ENCODE measurements at regions not wholly inside any gene's neighbourhood (a gene's known extent, or its start where the extent isn't known, plus 50 kb on each side); places are given as distances from the start of the nearest gene placed in this dataset.

DNA sequence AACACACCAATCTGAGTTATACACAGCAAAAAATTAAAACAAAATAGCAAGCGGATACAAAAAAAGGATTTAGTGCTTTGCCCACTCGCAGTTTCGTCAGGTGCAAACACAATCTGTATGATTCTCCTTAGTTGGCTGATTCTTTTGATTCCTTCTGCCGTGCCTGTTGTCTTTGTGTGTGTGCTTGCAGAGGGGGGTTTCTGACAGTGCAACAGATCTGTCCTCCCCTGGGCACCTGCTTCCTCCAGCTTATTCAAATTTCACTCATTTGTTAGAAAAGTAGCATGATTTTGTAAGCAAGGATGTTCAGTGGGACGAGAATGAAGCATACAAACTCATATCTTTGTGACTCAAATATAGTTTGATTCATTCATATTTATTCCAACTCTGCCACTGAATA lies 74.0 kb upstream of the NEO1 start:
- no peaks in the 10 kb centered on the region for H3K9me3 ChIP-seq (ENCODE audit: low read depth)
- 94% methylated on average over 5 of the region's 5 CpGs for WGBS (ENCODE audit: low lambda C conversion rate, missing lambda C conversion rate)

DNA sequence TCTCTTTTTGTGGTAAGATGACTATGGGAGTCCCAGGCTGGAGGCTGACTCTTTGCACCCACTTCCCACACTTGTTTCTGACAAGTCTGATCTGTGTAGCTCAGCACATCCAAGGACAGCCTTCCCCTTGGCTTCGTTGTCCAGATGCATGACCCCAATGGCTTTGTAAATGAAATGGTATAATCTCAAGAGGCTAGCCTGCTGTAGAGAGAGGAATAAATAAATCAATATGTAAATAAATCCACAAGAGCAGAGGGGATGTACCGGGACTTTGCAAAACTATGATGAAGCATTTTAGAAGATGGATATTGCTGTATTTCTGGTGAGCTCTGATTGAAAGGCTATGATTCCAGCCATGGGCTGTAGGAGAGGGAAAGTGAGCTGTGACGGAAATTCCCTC lies 79.9 kb upstream of the NEO1 start:
- Histone ChIP-seq H2AFZ (no peak overlapping the region), H3K9me3 (ENCODE audit: low read depth) (no peaks in the 10 kb centered on the region), H3K36me3 (replicated peaks; ENCODE audit: insufficient read depth, low read depth) (no peaks in the 10 kb centered on the region), H3K27ac (no peak overlapping the region), H3K4me2 (no peak overlapping the region), H3K4me3 (no peak overlapping the region), H3K79me2 (no peaks in the 10 kb centered on the region), H4K20me1 (ENCODE audit: insufficient read depth, poor library complexity, severe bottlenecking) (no peaks in the 10 kb centered on the region), H3K4me1 (ENCODE audit: insufficient read depth) (peaks cover 23% of the 10 kb centered on the region), H3K27me3 (no peaks in the 10 kb centered on the region), H3K9me2 (replicated peaks; ENCODE audit: insufficient read depth) (no peaks in the 10 kb centered on the region)
- TF ChIP-seq EZH2phosphoT487 (IDR thresholded peaks at IDR 0.05; ENCODE audit: low read depth, severe bottlenecking, unreplicated experiment) (no peak), EZH2 (IDR thresholded peaks at IDR 0.05; ENCODE audit: borderline replicate concordance) (no peak)
- TF ChIP-seq, protein P1, sequence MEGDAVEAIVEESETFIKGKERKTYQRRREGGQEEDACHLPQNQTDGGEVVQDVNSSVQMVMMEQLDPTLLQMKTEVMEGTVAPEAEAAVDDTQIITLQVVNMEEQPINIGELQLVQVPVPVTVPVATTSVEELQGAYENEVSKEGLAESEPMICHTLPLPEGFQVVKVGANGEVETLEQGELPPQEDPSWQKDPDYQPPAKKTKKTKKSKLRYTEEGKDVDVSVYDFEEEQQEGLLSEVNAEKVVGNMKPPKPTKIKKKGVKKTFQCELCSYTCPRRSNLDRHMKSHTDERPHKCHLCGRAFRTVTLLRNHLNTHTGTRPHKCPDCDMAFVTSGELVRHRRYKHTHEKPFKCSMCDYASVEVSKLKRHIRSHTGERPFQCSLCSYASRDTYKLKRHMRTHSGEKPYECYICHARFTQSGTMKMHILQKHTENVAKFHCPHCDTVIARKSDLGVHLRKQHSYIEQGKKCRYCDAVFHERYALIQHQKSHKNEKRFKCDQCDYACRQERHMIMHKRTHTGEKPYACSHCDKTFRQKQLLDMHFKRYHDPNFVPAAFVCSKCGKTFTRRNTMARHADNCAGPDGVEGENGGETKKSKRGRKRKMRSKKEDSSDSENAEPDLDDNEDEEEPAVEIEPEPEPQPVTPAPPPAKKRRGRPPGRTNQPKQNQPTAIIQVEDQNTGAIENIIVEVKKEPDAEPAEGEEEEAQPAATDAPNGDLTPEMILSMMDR (IDR thresholded peaks at IDR 0.05; ENCODE audit: poor library complexity): no peak
- 81% methylated on average over 3 of the region's 3 CpGs for WGBS (ENCODE audit: low lambda C conversion rate, missing lambda C conversion rate)
- DNase-seq (ENCODE audit: low spot score): no peak

More for the DNA sequence above, 74.0 kb upstream of the NEO1 start:
- Histone ChIP-seq H3K4me1 (ENCODE audit: insufficient read depth) (no peaks in the 10 kb centered on the region), H3K4me2 (no peak overlapping the region), H3K9me2 (replicated peaks; ENCODE audit: insufficient read depth) (no peaks in the 10 kb centered on the region), H4K20me1 (ENCODE audit: insufficient read depth, poor library complexity, severe bottlenecking) (no peaks in the 10 kb centered on the region), H2AFZ (no peak overlapping the region), H3K27me3 (no peaks in the 10 kb centered on the region), H3K4me3 (no peak overlapping the region), H3K36me3 (replicated peaks; ENCODE audit: insufficient read depth, low read depth) (no peaks in the 10 kb centered on the region), H3K79me2 (no peaks in the 10 kb centered on the region), H3K27ac (no peak overlapping the region)
- TF ChIP-seq, protein P1 (IDR thresholded peaks at IDR 0.05; ENCODE audit: poor library complexity): no peak
- TF ChIP-seq EZH2phosphoT487 (IDR thresholded peaks at IDR 0.05; ENCODE audit: low read depth, severe bottlenecking, unreplicated experiment): no peak
- TF ChIP-seq EZH2 (IDR thresholded peaks at IDR 0.05; ENCODE audit: borderline replicate concordance): no peak
- DNase-seq (ENCODE audit: low spot score): no peak

GRCh38 chr15:72971766-72972165 lies 80.5 kb upstream of the NEO1 start:
- no peak overlapping the region for H2AFZ ChIP-seq
- no peak overlapping the region for H3K4me3 ChIP-seq
- 72% methylated on average over 7 of the region's 7 CpGs for WGBS (ENCODE audit: low lambda C conversion rate, missing lambda C conversion rate)
- peaks cover 26% of the 10 kb centered on the region for H3K4me1 ChIP-seq (ENCODE audit: insufficient read depth)
- peak overlapping the region; percentile 37 for H3K27ac ChIP-seq
- no peaks in the 10 kb centered on the region for H4K20me1 ChIP-seq (ENCODE audit: insufficient read depth, poor library complexity, severe bottlenecking)
- DNase-seq (ENCODE audit: low spot score): no peak
- peak overlapping the region; percentile 42 for H3K4me2 ChIP-seq
- no peaks in the 10 kb centered on the region for H3K9me3 ChIP-seq (ENCODE audit: low read depth)
- no peaks in the 10 kb centered on the region for H3K9me2 ChIP-seq (replicated peaks; ENCODE audit: insufficient read depth)
- TF ChIP-seq, protein P1 (IDR thresholded peaks at IDR 0.05; ENCODE audit: poor library complexity): no peak
- TF ChIP-seq EZH2phosphoT487 (IDR thresholded peaks at IDR 0.05; ENCODE audit: low read depth, severe bottlenecking, unreplicated experiment) (no peak), EZH2 (IDR thresholded peaks at IDR 0.05; ENCODE audit: borderline replicate concordance) (no peak)
- no peaks in the 10 kb centered on the region for H3K79me2 ChIP-seq
- no peaks in the 10 kb centered on the region for H3K27me3 ChIP-seq
- H3K36me3 ChIP-seq (replicated peaks; ENCODE audit: insufficient read depth, low read depth): no peaks in the 10 kb centered on the region

Measured in hepatocyte (in vitro differentiated cells).